ENCODE measurements at regions not wholly inside any gene's neighbourhood (a gene's known extent, or its start where the extent isn't known, plus 50 kb on each side); places are given as distances from the start of the nearest gene placed in this dataset.

DNA sequence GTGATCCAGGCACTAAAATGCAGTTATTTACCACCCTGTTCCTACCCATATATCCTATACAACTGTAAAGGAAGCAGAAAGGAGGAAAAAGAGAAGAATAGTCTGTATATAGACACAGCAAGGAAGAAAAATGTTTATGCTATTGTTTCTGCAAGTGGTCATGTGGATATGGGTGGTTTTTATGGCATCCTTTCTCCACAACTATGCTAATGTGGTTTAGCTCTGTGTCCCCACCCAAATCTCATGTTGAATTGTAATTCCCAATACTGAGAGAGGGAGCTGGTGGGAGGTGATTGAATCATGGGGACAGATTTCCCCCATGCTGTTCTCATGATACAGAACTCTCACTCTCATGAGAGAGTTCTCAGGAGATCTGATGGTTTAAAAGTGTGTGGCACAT lies 439.8 kb downstream of the ZSWIM6 start:
- Histone ChIP-seq H3K9me3 (replicated peaks; ENCODE audit: control insufficient read depth, insufficient read depth, low read length) (no peaks in the 10 kb centered on the region), H3K4me2 (ENCODE audit: insufficient read depth, low read length) (no peak overlapping the region), H3K79me2 (ENCODE audit: control insufficient read depth, insufficient read depth, low read length) (no peaks in the 10 kb centered on the region), H2AFZ (ENCODE audit: low read depth, low read length) (no peak overlapping the region), H3K9me1 (replicated peaks; ENCODE audit: control insufficient read depth, extremely low read depth, insufficient read depth, low read length) (no peaks in the 10 kb centered on the region), H3K9ac (replicated peaks; ENCODE audit: extremely low read depth, insufficient read depth, low read length) (no peak overlapping the region), H3K4me1 (ENCODE audit: control insufficient read depth, extremely low read depth, insufficient read depth, low read length) (no peaks in the 10 kb centered on the region), H3K4me3 (replicated peaks in 1 of 3; ENCODE audit: insufficient read depth in 1 of 3, low read depth in 1 of 3, low read length in 3 of 3) (no peak overlapping the region), H3K36me3 (ENCODE audit: control insufficient read depth in 2 of 2, extremely low read depth in 1 of 2, insufficient read depth in 2 of 2, low read length in 2 of 2) (no peaks in the 10 kb centered on the region), H4K20me1 (replicated peaks; ENCODE audit: control insufficient read depth, extremely low read depth, insufficient read depth, low read length) (no peaks in the 10 kb centered on the region), H3K27ac (ENCODE audit: insufficient read depth, low read depth, low read length) (no peak overlapping the region), H3K27me3 (ENCODE audit: control insufficient read depth in 2 of 2, insufficient read depth in 2 of 2, low read length in 2 of 2) (peaks cover 0 to 3% of the 10 kb centered on the region in 2 experiments)
- ChIA-PET CTCF (no interaction called here), POLR2A (no interaction called here)
- intact Hi-C loops (cut with micrococcal nuclease) (no loop called here), dilution Hi-C loops (cut with MboI; ENCODE audit: extremely low pct_ligation_motif_present, low sequenced_read_pairs) (no loop called here)
- TF ChIP-seq CTCF (IDR thresholded peaks at IDR 0.05; ENCODE audit: extremely low read depth in 1 of 2, insufficient read depth in 1 of 2, low read depth in 1 of 2, low read length in 2 of 2) (no peak), JUN (IDR thresholded peaks at IDR 0.05; ENCODE audit: borderline replicate concordance, insufficient read depth, insufficient read length, low read depth) (no peak), GATA2 (IDR thresholded peaks at IDR 0.05; ENCODE audit: insufficient read depth, insufficient read length, low read depth, low read length) (no peak), FOS (IDR thresholded peaks at IDR 0.05; ENCODE audit: borderline replicate concordance, insufficient read depth, low read length) (no peak), POLR2A (IDR thresholded peaks at IDR 0.05; ENCODE audit: low read depth, low read length) (no peak), EZH2 (IDR thresholded peaks at IDR 0.05; ENCODE audit: borderline replicate concordance, low read depth, low read length, severe bottlenecking) (no peak)
- TF ChIP-seq, protein P1, sequence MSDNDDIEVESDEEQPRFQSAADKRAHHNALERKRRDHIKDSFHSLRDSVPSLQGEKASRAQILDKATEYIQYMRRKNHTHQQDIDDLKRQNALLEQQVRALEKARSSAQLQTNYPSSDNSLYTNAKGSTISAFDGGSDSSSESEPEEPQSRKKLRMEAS (IDR thresholded peaks at IDR 0.05; ENCODE audit: insufficient read depth, insufficient read length): no peak
- DNase-seq (ENCODE audit: low read depth, low spot score) (no peak), FAIRE-seq (no peak)
- BruUV-seq (replicated peaks): no TSS peak
